ENCODE measurements at regions not wholly inside any gene's neighbourhood (a gene's known extent, or its start where the extent isn't known, plus 50 kb on each side); places are given as distances from the start of the nearest gene placed in this dataset.

DNA sequence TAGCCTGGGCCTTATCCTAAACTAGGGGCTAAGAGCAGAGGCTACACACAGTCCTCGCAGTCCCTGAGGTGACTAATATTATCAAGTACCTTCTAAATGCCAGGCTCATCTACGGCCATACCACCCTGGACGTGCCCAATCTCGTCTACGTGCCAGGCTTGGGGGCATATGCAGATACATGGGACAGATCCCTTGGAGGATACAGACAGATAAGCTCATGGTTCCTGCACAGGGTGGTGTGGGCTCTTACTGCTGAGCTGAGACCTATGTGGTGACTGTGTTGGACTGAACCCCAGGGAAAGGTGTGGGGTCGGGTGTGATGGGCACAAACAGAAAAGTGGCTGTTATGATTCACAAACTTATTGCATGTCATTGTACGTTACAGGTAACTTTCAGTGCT lies 268.4 kb upstream of the NEBL start:
- H3K9ac ChIP-seq (ENCODE audit: insufficient read depth in 1 of 2, low read length in 2 of 2) = no peak overlapping the region
- peaks cover 0 to 4% (median 0%) of the 10 kb centered on the region in 5 donors for H3K4me1 ChIP-seq (ENCODE audit: control insufficient read depth in 5 of 5, insufficient read depth in 5 of 5, low read length in 5 of 5)
- H3K27ac ChIP-seq (ENCODE audit: low read depth in 1 of 2, low read length in 1 of 2) = peak overlapping the region in 1 of 2 donors; percentile 72
- peaks cover 0 to 3% (median 0%) of the 10 kb centered on the region in 4 donors for H3K9me3 ChIP-seq (ENCODE audit: control insufficient read depth in 4 of 4, insufficient read depth in 3 of 4, low read length in 3 of 4)
- WGBS, 2 donors = 89 to 95% methylated on average over 7 of the region's 7 CpGs
- ATAC-seq (ENCODE audit: insufficient read depth, low FRiP score) (no peak), DNase-seq (no peak)
- no peaks in the 10 kb centered on the region for H3K36me3 ChIP-seq (ENCODE audit: control insufficient read depth in 4 of 4, insufficient read depth in 4 of 4, low read length in 4 of 4)
- H3K4me3 ChIP-seq = no peak overlapping the region
- H3K27me3 ChIP-seq (ENCODE audit: control insufficient read depth in 3 of 3, insufficient read depth in 3 of 3, low read length in 2 of 3) = no peaks in the 10 kb centered on the region
- TF ChIP-seq CTCF (IDR thresholded peaks at IDR 0.05; ENCODE audit: control extremely low read depth, extremely low read depth) = no peak

DNA sequence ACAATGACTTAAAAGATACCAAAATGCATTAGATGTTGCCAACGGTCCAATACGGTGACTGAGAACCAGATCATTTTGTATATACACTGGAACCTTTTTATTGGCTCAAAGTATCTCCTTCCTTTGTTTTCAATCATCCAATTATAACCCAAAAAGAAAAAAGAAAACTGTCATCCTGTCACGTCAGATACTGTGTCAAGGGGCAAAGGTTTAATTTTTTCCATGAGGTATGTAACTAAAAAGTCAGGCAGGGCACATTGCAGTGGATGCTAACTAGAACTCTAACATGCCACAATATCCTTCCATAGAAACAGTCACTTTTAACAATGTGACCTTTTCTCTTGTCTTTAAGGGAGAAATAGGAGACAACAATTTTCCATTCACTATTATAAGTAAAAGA lies 267.6 kb upstream of the NEBL start:
- H3K9me3 ChIP-seq (ENCODE audit: control insufficient read depth in 4 of 4, insufficient read depth in 3 of 4, low read length in 3 of 4) = peaks cover 0 to 3% (median 0%) of the 10 kb centered on the region in 4 donors
- H3K36me3 ChIP-seq (ENCODE audit: control insufficient read depth in 4 of 4, insufficient read depth in 4 of 4, low read length in 4 of 4) = no peaks in the 10 kb centered on the region
- H3K4me3 ChIP-seq = no peak overlapping the region
- peaks cover 0 to 4% (median 0%) of the 10 kb centered on the region in 5 donors for H3K4me1 ChIP-seq (ENCODE audit: control insufficient read depth in 5 of 5, insufficient read depth in 5 of 5, low read length in 5 of 5)
- H3K27ac ChIP-seq (ENCODE audit: low read depth in 1 of 2, low read length in 1 of 2) = no peak overlapping the region
- DNase-seq (no peak), ATAC-seq (ENCODE audit: insufficient read depth, low FRiP score) (no peak)
- H3K27me3 ChIP-seq (ENCODE audit: control insufficient read depth in 3 of 3, insufficient read depth in 3 of 3, low read length in 2 of 3) = no peaks in the 10 kb centered on the region
- H3K9ac ChIP-seq (ENCODE audit: insufficient read depth in 1 of 2, low read length in 2 of 2) = no peak overlapping the region
- 71 to 86% methylated on average over 3 of the region's 3 CpGs for WGBS, 2 donors
- no peak for TF ChIP-seq CTCF (IDR thresholded peaks at IDR 0.05; ENCODE audit: control extremely low read depth, extremely low read depth)

GRCh38 chr10:21162948-21163347 lies 265.8 kb upstream of the NEBL start:
- no peak for TF ChIP-seq CTCF (IDR thresholded peaks at IDR 0.05; ENCODE audit: control extremely low read depth, extremely low read depth)
- peaks cover 0 to 4% (median 0%) of the 10 kb centered on the region in 5 donors for H3K4me1 ChIP-seq (ENCODE audit: control insufficient read depth in 5 of 5, insufficient read depth in 5 of 5, low read length in 5 of 5)
- no peak overlapping the region for H3K27ac ChIP-seq (ENCODE audit: low read depth in 1 of 2, low read length in 1 of 2)
- H3K4me3 ChIP-seq = no peak overlapping the region
- DNase-seq (no peak), ATAC-seq (ENCODE audit: insufficient read depth, low FRiP score) (no peak)
- H3K9me3 ChIP-seq (ENCODE audit: control insufficient read depth in 4 of 4, insufficient read depth in 3 of 4, low read length in 3 of 4) = peaks cover 0 to 3% (median 0%) of the 10 kb centered on the region in 4 donors
- H3K36me3 ChIP-seq (ENCODE audit: control insufficient read depth in 4 of 4, insufficient read depth in 4 of 4, low read length in 4 of 4) = no peaks in the 10 kb centered on the region
- H3K27me3 ChIP-seq (ENCODE audit: control insufficient read depth in 3 of 3, insufficient read depth in 3 of 3, low read length in 2 of 3) = no peaks in the 10 kb centered on the region
- no peak overlapping the region for H3K9ac ChIP-seq (ENCODE audit: insufficient read depth in 1 of 2, low read length in 2 of 2)

GRCh38 chr10:21161647-21162046 lies 264.5 kb upstream of the NEBL start:
- WGBS, 2 donors = 92 to 98% methylated on average over 2 of the region's 2 CpGs
- ATAC-seq (ENCODE audit: insufficient read depth, low FRiP score) (no peak), DNase-seq (no peak)
- H3K9me3 ChIP-seq (ENCODE audit: control insufficient read depth in 4 of 4, insufficient read depth in 3 of 4, low read length in 3 of 4) = peaks cover 0 to 3% (median 0%) of the 10 kb centered on the region in 4 donors
- TF ChIP-seq CTCF (IDR thresholded peaks at IDR 0.05; ENCODE audit: control extremely low read depth, extremely low read depth) = no peak
- no peak overlapping the region for H3K9ac ChIP-seq (ENCODE audit: insufficient read depth in 1 of 2, low read length in 2 of 2)
- H3K4me3 ChIP-seq = no peak overlapping the region
- no peaks in the 10 kb centered on the region for H3K36me3 ChIP-seq (ENCODE audit: control insufficient read depth in 4 of 4, insufficient read depth in 4 of 4, low read length in 4 of 4)
- no peak overlapping the region for H3K27ac ChIP-seq (ENCODE audit: low read depth in 1 of 2, low read length in 1 of 2)
- H3K4me1 ChIP-seq (ENCODE audit: control insufficient read depth in 5 of 5, insufficient read depth in 5 of 5, low read length in 5 of 5) = peaks cover 0 to 4% (median 0%) of the 10 kb centered on the region in 5 donors
- no peaks in the 10 kb centered on the region for H3K27me3 ChIP-seq (ENCODE audit: control insufficient read depth in 3 of 3, insufficient read depth in 3 of 3, low read length in 2 of 3)

All from lung (tissue), 11 donors.